Activated CD4-positive, alpha-beta memory T cell treated with anti-CD3 and anti-CD28 coated beads for 36 hours (primary cell): ENCODE measurements at regions not wholly inside any gene's neighbourhood (a gene's known extent, or its start where the extent isn't known, plus 50 kb on each side); places are given as distances from the start of the nearest gene placed in this dataset.

Experiments
- CTCF ChIA-PET: fragments of 350-600 bp; sonication (Branson Sonifier 250); formaldehyde crosslinking; loops from one replicate; lab custom pipeline; 2021; ENCODE audit warnings: antibody characterized with exemption, inconsistent platforms; lab: Charles Lee
- POLR2A ChIA-PET: fragments of 350-600 bp; sonication (Branson Sonifier 250); formaldehyde crosslinking; loops from one replicate; lab custom pipeline; 2021; ENCODE audit warnings: antibody characterized with exemption; lab: Charles Lee
- DNase-seq: peaks from one replicate; pipeline ENCODE4 v3.0.0-alpha.2; 2020
- H3K27ac Mint-ChIP-seq: one replicate; pipeline ENCODE4 v1.8.0; 2021; ENCODE audit warnings: mixed read lengths
- H3K27me3 Mint-ChIP-seq: one replicate; pipeline ENCODE4 v1.8.0; 2021; ENCODE audit warnings: mixed read lengths
- H3K36me3 Mint-ChIP-seq: one replicate; pipeline ENCODE4 v1.8.0; 2021; ENCODE audit warnings: mixed read lengths
- H3K4me1 Mint-ChIP-seq: one replicate; pipeline ENCODE4 v1.8.0; 2021; ENCODE audit warnings: low read depth, mixed read lengths
- H3K4me3 Mint-ChIP-seq: one replicate; pipeline ENCODE4 v1.8.0; 2021; ENCODE audit warnings: mild to moderate bottlenecking, mixed read lengths
- H3K9me3 Mint-ChIP-seq: one replicate; pipeline ENCODE4 v1.8.0; 2021; ENCODE audit warnings: mixed read lengths
- intact Hi-C: fragments of 100-400 bp; cut with micrococcal nuclease; formaldehyde crosslinking; loops from one replicate; pipeline ENCODE4 v1.15.1; 2023

DNA sequence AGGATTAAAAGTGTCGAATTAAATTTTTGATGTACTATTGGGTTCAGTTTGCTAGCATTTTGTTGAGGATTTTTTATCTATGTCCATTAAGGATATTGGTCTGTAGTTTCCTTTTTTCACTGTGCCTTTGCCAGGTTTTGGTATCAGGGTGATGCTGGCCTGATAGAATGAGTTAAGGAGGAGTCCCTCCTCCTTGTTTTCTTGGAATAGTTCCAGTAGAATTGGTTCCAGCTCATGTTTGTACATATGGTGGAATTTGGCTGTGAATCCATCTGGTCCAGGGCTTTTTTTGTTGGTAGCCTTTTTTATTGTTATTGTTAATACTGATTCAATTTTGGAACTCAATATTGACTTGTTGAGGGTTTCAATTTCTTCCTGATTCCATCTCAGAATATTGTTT is 141.8 kb downstream of the SIM1 start:
- ChIA-PET CTCF (no interaction called here), POLR2A (no interaction called here)
- Mint-ChIP-seq H3K36me3 (no peaks in the 10 kb centered on the region), H3K27ac (no peak overlapping the region), H3K4me1 (no peaks in the 10 kb centered on the region), H3K4me3 (no peak overlapping the region), H3K27me3 (no peaks in the 10 kb centered on the region), H3K9me3 (peaks cover 2% of the 10 kb centered on the region)
- intact Hi-C loops = no loop called here
- DNase-seq = no peak

DNA sequence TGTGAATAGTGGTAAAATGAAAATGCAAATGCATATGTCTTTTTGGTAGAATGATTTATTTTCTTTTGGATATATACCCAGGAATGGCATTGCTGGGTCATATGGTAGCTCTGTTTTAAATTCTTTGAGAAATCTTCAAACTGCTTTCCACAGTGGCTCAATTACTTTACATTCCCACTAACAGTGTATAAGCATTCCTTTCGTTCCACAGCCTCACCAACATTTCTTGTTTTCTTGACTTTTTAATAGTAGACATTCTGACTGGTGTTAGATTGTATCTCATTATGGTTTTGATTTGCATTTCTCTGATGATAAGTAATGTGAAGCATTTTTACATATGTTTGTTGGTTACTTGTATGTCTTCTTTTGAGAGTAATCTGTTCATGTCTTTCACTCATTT is 144.0 kb downstream of the SIM1 start:
- Mint-ChIP-seq H3K27me3 (no peaks in the 10 kb centered on the region), H3K36me3 (no peaks in the 10 kb centered on the region), H3K4me3 (no peak overlapping the region), H3K4me1 (no peaks in the 10 kb centered on the region), H3K9me3 (peaks cover 2% of the 10 kb centered on the region), H3K27ac (no peak overlapping the region)
- ChIA-PET POLR2A (no interaction called here), CTCF (no interaction called here)
- intact Hi-C loops = no loop called here
- DNase-seq = no peak

DNA sequence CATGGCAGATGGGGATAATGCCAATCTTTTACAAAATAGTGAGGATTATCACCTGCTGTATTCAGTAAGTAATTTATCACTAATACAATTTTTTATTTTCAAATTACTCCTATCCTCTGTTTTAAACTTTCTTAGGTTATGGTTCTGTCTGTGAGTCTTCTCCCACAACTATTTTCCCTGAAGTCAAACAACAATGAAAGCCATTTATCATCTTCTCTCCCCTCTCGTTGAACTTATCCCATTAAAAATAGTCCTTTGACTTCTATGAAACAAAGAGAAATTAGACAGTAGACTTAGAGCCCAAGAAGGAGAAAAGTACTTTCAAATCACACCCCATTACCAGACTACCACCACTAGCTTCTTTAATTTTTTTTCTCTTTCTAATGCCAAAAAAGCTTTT is 147.7 kb downstream of the SIM1 start:
- CTCF ChIA-PET = no interaction called here
- POLR2A ChIA-PET = no interaction called here
- H3K27ac Mint-ChIP-seq = no peak overlapping the region
- intact Hi-C loops = no loop called here
- H3K4me3 Mint-ChIP-seq = no peak overlapping the region
- peaks cover 2% of the 10 kb centered on the region for H3K9me3 Mint-ChIP-seq
- H3K27me3 Mint-ChIP-seq = no peaks in the 10 kb centered on the region
- no peak for DNase-seq
- no peaks in the 10 kb centered on the region for H3K36me3 Mint-ChIP-seq
- H3K4me1 Mint-ChIP-seq = no peaks in the 10 kb centered on the region

DNA sequence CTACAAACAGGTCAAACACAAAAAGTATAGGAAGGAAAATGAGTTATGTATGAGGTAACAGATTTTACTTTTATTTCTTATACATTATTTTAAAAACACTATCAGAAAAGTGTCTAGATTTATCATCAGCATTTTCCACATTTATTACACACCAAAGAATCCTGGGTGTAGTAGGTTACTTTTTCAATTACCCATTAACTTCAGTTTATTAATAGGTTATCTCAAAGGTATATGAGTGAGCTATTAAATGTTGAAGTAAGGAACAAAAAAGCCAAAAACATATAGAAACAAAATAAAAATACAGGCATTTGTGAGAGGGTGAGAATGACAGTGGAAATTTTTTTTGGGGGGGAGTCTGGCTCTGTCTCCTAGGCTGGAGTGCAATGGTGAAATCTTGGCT is 150.5 kb downstream of the SIM1 start:
- Mint-ChIP-seq H3K4me1 (no peaks in the 10 kb centered on the region), H3K36me3 (no peaks in the 10 kb centered on the region), H3K9me3 (peaks cover 1% of the 10 kb centered on the region), H3K27me3 (no peaks in the 10 kb centered on the region), H3K27ac (no peak overlapping the region), H3K4me3 (no peak overlapping the region)
- ChIA-PET POLR2A (no interaction called here), CTCF (no interaction called here)
- intact Hi-C loops = no loop called here
- no peak for DNase-seq

DNA sequence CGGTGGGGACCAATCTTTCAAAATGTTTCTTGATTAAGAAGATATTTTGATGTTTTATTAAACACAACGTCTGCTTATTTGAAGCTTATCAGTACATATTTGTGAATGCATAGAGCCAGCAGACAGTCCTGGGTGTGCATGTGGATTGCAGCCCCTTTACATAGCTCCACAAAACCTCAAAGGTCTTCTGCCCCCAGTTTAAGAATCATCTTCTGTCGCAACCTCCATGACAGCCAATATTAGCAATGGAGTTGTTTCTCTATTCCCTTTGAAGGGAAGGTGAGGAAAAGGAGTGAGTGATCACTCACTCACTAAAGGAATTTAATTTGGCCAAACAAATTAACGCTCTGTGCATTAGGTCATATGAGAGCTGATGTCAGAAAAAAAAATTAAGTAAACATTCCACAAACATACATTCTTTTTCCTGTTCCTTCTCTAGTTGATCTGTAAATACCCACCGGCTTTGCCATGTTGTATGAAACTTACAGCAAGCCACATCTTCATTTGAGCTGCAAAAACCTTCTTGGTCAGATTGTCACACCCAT is 152.9 kb downstream of the SIM1 start:
- no peak overlapping the region for H3K27ac Mint-ChIP-seq
- H3K4me1 Mint-ChIP-seq = no peaks in the 10 kb centered on the region
- H3K27me3 Mint-ChIP-seq = no peaks in the 10 kb centered on the region
- no peak for DNase-seq
- ChIA-PET POLR2A (no interaction called here), CTCF (no interaction called here)
- H3K4me3 Mint-ChIP-seq = no peak overlapping the region
- H3K9me3 Mint-ChIP-seq = no peaks in the 10 kb centered on the region
- intact Hi-C loops = no loop called here
- no peaks in the 10 kb centered on the region for H3K36me3 Mint-ChIP-seq

DNA sequence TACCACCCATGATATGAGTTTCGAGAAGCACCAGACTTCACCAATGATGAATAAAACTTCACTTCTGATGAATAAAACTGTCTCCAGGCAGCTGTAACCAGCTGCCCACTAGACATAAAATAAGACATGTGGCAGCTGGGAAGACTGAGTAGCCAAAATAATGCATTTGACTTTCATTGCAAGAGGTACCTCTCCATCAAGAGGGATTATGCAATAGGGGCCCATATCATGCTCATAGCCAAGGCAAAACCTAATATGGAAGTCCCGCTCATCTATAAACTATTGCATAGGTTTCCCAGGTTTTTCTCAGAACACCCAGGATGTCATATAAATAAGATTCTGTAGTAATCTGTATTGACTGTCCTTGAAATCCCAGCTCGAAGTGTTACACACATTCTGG is 155.5 kb downstream of the SIM1 start:
- intact Hi-C loops = no loop called here
- CTCF ChIA-PET = no interaction called here
- H3K4me3 Mint-ChIP-seq = no peak overlapping the region

DNA sequence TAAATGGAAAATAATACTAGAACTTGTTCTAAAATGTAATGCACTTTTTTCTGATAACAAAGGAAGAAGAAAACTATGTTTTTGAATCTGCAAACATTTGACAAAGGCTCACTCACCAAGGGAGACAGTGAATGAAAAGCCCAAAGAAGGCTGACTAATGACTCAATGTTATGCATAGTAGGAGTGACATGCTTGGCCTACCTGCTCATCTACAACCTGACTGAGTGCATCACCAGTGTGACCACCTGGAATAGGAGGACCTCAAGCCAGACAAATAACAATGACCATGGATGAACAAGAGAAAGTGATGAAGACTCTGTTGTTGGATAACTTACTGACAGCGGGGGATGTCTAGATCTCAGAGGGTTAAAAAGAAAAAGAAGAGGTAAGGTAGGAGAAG is 157.2 kb downstream of the SIM1 start:
- H3K4me1 Mint-ChIP-seq = no peaks in the 10 kb centered on the region
- H3K36me3 Mint-ChIP-seq = no peaks in the 10 kb centered on the region
- H3K4me3 Mint-ChIP-seq = no peak overlapping the region
- CTCF ChIA-PET = no interaction called here
- POLR2A ChIA-PET = no interaction called here
- DNase-seq = no peak
- intact Hi-C loops = no loop called here
- H3K27me3 Mint-ChIP-seq = no peaks in the 10 kb centered on the region
- H3K9me3 Mint-ChIP-seq = no peaks in the 10 kb centered on the region
- H3K27ac Mint-ChIP-seq = no peak overlapping the region

More for the DNA sequence above, 155.5 kb downstream of the SIM1 start:
- Mint-ChIP-seq H3K9me3 (no peaks in the 10 kb centered on the region), H3K27ac (no peak overlapping the region), H3K27me3 (no peaks in the 10 kb centered on the region), H3K4me1 (no peaks in the 10 kb centered on the region), H3K36me3 (no peaks in the 10 kb centered on the region)
- POLR2A ChIA-PET = no interaction called here
- no peak for DNase-seq

DNA sequence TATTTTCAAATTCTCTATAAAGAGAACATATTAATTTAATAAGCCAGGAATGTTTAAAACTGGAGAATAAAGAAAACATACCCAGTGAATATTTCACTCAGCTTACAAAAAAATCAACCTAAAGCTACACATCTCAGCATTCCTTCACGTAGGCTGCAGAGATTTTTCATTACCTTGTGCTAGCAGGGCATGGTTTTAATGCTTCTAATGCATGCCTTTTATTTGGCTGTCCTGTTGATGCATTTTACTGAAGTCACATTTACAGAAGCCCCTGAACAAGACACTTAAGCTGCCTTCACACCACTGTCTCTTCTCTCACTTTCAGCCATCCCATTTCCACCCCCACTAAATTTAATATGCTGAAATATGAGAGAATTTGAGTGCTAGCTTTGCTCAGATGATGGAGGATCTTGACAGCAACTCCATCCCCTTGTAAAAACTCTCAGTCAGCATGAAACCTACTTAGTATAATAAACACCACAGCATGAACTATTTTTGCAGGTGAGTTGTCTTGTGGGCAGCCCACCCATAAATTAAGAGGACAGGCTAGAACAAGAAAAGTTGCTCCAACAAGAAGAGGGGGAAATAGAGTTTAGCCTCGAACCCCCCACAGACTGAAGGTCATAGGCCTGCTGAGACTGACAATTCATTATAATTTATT is 159.4 kb downstream of the SIM1 start:
- H3K4me1 Mint-ChIP-seq = no peaks in the 10 kb centered on the region
- no peaks in the 10 kb centered on the region for H3K9me3 Mint-ChIP-seq
- no peaks in the 10 kb centered on the region for H3K27me3 Mint-ChIP-seq
- ChIA-PET POLR2A (no interaction called here), CTCF (interaction anchor here (0.6 kb wide), 1 partner anchor 13 kb away, joined by 3 read pairs; no protein-coding TSS in a partner anchor)
- intact Hi-C loops = no loop called here
- no peaks in the 10 kb centered on the region for H3K36me3 Mint-ChIP-seq
- no peak overlapping the region for H3K4me3 Mint-ChIP-seq
- DNase-seq = no peak
- H3K27ac Mint-ChIP-seq = no peak overlapping the region

DNA sequence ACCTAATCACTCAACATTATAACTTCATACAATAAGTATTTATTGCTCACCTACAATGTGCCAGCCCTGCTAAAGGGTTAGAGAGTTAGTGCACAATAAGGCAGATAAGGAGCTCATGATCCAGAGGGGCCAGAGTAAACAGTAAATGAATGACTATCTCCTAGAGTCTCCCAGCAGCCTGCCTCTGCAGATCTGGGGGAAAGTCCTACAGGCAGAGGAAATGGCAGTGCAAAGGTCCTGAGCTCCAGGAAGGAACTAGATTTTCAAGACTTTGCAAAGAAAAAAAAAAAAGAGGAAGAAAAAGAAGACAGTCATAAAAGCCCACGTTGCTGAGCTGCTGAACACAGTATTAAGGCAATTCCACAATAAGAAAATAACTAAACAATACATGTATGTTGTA is 160.1 kb downstream of the SIM1 start:
- H3K4me1 Mint-ChIP-seq = no peaks in the 10 kb centered on the region
- intact Hi-C loops = no loop called here
- no peaks in the 10 kb centered on the region for H3K36me3 Mint-ChIP-seq
- no peaks in the 10 kb centered on the region for H3K9me3 Mint-ChIP-seq
- H3K27ac Mint-ChIP-seq = no peak overlapping the region
- CTCF ChIA-PET = interaction anchor here (0.6 kb wide), 1 partner anchor 13 kb away, joined by 3 read pairs; no protein-coding TSS in a partner anchor
- H3K4me3 Mint-ChIP-seq = no peak overlapping the region
- H3K27me3 Mint-ChIP-seq = peaks cover 2% of the 10 kb centered on the region
- POLR2A ChIA-PET = no interaction called here
- no peak for DNase-seq

DNA sequence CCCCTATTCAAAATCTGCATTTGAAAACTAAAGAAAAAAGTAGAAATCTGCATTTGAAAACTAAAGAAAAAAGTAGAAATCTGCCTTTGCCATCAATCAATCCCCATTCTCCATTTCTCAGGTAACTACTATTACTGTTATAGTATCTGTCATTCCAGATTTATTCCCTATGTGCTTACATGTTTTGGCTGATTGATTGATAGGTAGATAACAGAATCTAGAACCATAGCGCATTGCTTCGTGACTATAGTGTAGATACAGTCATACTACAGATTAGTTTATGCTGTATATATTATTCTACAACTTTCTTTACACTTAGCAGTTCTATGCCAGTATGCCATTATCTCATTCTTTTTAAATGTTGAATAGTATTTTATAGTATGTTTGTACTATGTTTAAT is 163.0 kb downstream of the SIM1 start:
- H3K36me3 Mint-ChIP-seq = no peaks in the 10 kb centered on the region
- H3K4me3 Mint-ChIP-seq = no peak overlapping the region
- H3K27me3 Mint-ChIP-seq = peaks cover 2% of the 10 kb centered on the region
- H3K9me3 Mint-ChIP-seq = no peaks in the 10 kb centered on the region
- intact Hi-C loops = no loop called here
- POLR2A ChIA-PET = no interaction called here
- no peak overlapping the region for H3K27ac Mint-ChIP-seq
- no peaks in the 10 kb centered on the region for H3K4me1 Mint-ChIP-seq
- DNase-seq = no peak
- CTCF ChIA-PET = no interaction called here

DNA sequence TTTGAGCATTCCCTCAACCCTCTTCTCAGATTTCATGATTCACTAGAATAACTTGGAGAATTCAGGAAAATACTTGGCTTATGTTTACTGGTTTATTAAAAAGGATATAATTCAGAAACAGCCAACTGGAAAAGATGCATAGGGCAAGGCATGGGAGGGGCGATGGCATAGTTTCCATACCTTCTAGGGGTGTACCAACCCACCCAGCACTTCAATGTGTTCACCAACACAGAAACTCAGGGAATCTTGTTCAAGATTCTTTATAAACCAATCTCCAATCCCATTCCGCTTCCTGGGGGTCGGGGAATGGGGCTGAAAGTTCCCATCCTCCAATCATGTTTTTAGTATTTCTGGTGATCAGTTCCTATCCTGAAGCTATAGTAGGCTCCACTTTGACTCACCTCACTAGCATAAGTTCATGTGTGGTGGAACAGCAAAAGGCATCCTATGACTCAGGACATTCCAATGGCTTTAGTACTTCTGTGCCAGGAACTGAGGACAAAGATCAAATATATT is 164.4 kb downstream of the SIM1 start:
- no peaks in the 10 kb centered on the region for H3K9me3 Mint-ChIP-seq
- no peak overlapping the region for H3K4me3 Mint-ChIP-seq
- no peak overlapping the region for H3K27ac Mint-ChIP-seq
- intact Hi-C loops = no loop called here
- H3K36me3 Mint-ChIP-seq = no peaks in the 10 kb centered on the region
- H3K27me3 Mint-ChIP-seq = peaks cover 2% of the 10 kb centered on the region
- ChIA-PET CTCF (no interaction called here), POLR2A (no interaction called here)
- no peaks in the 10 kb centered on the region for H3K4me1 Mint-ChIP-seq
- no peak for DNase-seq

DNA sequence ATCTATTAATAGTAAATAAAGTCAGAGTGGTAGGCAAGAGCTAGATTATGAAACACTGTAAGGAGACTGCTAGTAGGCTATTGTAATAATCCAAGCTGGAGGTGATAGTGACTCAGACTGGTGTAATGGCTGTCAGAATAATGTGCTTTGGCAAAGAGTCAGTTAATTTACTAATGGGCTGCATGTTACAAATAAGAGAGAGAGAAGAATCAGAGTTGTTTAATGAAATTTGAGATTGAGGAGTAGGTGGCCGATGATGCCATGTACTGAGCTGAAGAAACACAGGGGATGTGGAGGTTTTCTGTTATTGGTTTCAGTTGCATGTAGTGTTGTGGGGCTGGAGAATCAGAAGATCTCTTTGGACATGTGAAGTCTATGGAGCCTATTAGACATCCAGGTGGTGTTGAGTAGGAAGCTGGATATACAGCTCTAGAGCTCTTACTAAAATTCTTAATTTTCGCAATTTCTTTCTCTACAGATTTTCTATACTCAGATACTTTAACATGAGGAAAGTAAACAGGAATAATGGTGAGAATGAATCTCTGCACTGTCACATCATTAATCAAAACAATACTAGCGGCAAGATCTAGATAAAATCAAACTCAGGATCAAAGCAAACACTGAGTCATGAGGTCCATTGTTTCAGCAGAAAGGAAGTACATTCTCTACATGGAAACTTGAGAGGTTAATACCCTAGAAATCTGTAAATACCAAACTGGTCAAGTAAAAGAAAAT is 167.7 kb downstream of the SIM1 start:
- Mint-ChIP-seq H3K36me3 (no peaks in the 10 kb centered on the region), H3K27me3 (peaks cover 2% of the 10 kb centered on the region), H3K9me3 (no peaks in the 10 kb centered on the region), H3K27ac (no peak overlapping the region), H3K4me1 (no peaks in the 10 kb centered on the region), H3K4me3 (no peak overlapping the region)
- DNase-seq = no peak
- intact Hi-C loops = no loop called here
- CTCF ChIA-PET = no interaction called here
- POLR2A ChIA-PET = no interaction called here
